ENCODE measurements at regions not wholly inside any gene's neighbourhood (a gene's known extent, or its start where the extent isn't known, plus 50 kb on each side); places are given as distances from the start of the nearest gene placed in this dataset.

- DNase-seq = no peak
Measured at GRCh38 chr2:150606380-150607060, 119.1 kb upstream of the RND3 start.

GRCh38 chr2:150605664-150606063 is 118.2 kb upstream of the RND3 start:
- DNase-seq = no peak

- no peak for DNase-seq
Measured at GRCh38 chr2:150601280-150602038, 114.0 kb upstream of the RND3 start.

DNA sequence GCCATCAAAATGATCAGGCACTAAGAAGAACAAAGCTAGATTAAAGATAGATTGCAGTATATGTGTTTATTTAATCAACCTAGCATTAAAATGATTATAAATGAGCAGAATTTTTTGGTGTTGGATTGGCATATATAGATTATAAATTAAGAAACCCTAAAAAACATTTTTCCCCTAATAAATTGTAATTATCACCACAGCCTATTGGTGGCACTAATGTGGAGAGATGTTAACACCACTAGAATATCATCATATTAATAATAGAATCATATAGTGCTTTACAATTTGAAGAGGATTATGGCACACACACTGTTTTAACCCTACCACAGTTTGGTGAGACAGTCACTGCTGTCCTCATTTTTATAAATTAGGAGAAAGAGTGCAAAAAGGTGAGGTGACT is 112.4 kb upstream of the RND3 start:
- DNase-seq = no peak

DNA sequence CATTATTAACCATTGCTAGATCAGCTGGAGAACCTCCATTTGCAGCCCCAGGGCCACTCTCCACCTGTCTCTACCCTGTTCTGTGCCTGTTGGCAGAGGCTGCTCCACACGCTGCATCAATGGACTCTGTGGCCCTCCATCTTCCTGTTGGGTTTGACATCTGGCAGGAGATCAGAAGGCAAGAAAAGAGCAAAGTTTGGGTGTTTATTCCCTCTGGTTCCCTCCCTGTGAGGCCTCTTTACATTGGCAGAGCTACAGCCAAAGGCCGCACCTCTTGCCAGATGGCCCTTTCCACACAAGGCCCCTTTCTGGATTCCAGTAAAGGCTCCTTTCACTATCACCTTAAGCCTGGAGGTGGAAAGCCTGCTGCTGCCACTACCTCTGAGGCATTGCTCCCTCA is 110.9 kb upstream of the RND3 start:
- DNase-seq = no peak

DNA sequence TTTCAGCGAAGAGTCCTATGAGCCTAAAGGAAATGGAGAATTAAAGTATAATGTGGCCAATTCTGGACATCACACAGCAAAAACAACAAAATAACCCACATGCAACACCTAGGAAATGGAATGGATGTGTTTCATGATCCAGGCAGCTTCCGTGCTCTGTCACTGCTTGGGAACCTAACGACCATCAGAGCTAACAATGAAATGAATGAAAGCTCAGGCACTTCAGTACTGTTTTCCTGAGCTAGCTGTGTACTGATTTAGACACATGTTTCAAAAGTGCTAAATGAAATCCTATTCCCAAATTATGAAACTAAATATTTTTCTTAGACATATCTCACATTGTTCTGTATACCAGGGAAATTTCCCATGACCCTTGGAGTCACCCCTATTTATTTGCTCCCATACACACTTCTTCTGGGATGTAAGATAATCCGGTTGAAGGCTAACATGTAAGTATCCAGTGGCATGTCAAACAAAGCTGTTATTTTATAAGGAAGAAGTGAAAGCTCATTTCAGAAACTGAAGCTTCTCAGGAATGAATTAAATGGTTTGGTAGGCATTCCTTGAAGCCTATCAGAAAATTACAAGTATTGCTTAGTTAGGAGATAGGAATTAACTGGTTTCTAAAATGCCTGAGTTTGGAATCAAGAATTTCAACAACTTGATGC is 108.5 kb upstream of the RND3 start:
- DNase-seq = no peak

GRCh38 chr2:150594299-150594698 is 106.8 kb upstream of the RND3 start:
- DNase-seq = no peak

GRCh38 chr2:150591496-150592285 is 104.2 kb upstream of the RND3 start:
- no peak for DNase-seq

- DNase-seq = no peak
Measured at GRCh38 chr2:150589681-150590080, 102.2 kb upstream of the RND3 start.

DNA sequence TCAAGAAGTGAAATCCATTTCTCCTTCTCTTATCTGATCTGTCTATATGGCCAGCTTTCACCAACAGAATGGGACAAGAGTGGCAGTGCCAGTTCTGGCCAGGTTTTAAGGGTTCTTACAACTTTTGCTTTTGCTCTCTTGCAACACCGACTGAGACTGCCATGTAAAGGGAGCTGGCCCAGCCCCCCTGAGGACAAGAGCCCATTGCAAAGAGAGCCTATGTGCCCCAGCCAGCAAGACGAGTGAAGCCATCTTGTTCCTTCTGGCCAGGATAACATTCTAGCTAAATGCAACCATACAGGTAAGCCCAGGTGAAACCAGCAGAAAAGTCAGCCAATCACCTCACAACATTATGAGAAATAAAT is 101.0 kb upstream of the RND3 start:
- DNase-seq = no peak

- no peak for DNase-seq
Measured at GRCh38 chr2:150587547-150588505, 100.4 kb upstream of the RND3 start.

DNA sequence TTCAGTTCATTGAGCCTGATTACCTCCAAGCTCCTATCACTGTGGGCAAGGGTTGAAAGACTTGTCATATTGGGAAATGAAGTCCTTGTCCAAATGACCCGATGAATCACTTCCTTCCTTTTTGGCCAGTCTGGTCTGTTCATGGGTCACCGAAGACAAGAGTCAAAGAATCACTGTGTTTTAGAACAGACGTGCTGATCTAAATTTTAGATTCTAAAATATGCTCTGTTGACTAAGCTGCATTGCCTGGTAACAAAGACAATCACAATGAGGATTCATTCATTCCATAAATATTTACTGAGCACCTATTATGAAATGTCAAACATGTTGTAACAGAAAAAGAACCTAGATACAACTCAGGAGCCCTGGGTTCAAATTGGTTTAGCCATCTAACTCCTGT is 99.4 kb upstream of the RND3 start:
- no peak for DNase-seq

GRCh38 chr2:150585221-150585971 is 97.9 kb upstream of the RND3 start:
- DNase-seq = no peak

- no peak for DNase-seq
Measured at GRCh38 chr2:150584081-150584480, 96.6 kb upstream of the RND3 start.

- no peak for DNase-seq
Measured at GRCh38 chr2:150581717-150582472, 94.4 kb upstream of the RND3 start.

DNA sequence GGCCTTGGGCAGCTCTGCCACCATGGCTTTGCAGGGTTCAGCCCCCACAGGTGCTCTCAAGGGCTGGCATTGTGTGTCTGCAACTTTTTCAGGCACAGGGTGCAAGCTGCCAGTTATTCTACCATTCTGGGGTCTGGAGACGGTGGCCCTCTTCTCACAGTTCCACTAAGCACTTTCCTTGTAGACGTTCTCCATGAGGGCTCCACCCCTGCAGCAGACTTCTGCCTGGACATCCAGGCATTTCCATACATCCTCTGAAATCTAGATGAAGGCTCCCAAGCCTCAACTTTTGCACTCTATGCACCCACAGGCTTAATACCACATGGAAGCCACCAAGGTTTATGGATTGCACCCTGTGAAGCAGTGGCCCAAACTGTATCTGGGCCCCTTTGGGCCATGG is 91.0 kb upstream of the RND3 start:
- DNase-seq = no peak

- DNase-seq = no peak
Measured at GRCh38 chr2:150575861-150576260, 88.4 kb upstream of the RND3 start.

- no peak for DNase-seq
Measured at GRCh38 chr2:150572961-150573395, 85.5 kb upstream of the RND3 start.

DNA sequence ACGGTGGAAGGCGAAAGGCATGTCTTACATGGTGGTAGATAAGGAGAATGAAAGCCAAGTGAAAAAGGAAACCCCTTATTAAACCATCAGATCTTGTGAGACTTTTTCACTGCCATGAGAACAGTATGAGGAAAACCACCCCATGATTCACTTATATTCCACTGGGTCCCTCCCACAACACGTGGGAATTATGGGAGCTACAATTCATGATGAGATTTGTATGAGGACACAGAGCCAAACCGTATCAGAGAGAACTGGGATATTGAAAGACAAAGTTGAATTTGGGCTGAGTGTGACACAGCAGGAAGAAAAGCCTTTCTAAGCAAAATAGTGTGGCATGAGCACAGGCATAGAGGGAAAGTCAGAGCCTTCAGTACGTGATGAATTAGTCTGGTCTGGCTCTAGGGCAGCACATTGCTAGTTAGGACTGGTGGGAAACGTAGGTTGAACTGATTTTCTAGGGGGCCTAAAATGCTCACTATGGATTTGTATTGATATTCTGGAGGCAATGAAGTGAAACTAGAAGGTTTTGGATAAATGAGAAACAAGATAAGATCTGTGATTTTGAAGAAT is 84.8 kb upstream of the RND3 start:
- DNase-seq = no peak

- DNase-seq = no peak
Measured at GRCh38 chr2:150571121-150571520, 83.7 kb upstream of the RND3 start.

Measured in T1000 (cell line).